HepG2 (cell line): ENCODE measurements at regions not wholly inside any gene's neighbourhood (a gene's known extent, or its start where the extent isn't known, plus 50 kb on each side); places are given as distances from the start of the nearest gene placed in this dataset.

Source experiments
- FLYWCH1 ChIP-seq: sonication (generic); formaldehyde crosslinking; IDR thresholded peaks from 2 replicates; pipeline ENCODE4 v1.8.1; 2023; ENCODE audit warnings: mild to moderate bottlenecking, missing genetic modification reagents
- FOXP4 ChIP-seq: sonication (generic); formaldehyde crosslinking; IDR thresholded peaks from 2 replicates; pipeline ENCODE4 v1.4.0; 2020; ENCODE audit warnings: missing genetic modification reagents
- IRF2 ChIP-seq: IDR thresholded peaks from 2 replicates; pipeline ENCODE4 v1.6.1; 2018; ENCODE audit warnings: missing genetic modification reagents, missing compliant biosample characterization
- MXD3 ChIP-seq: IDR thresholded peaks from 2 replicates; pipeline ENCODE4 v1.6.1; 2016; ENCODE audit warnings: mild to moderate bottlenecking, missing biosample characterization, missing genetic modification reagents
- NFATC3 ChIP-seq: sonication (generic); formaldehyde crosslinking; IDR thresholded peaks from 2 replicates; pipeline ENCODE4 v1.5.1; 2020; ENCODE audit warnings: mild to moderate bottlenecking, missing genetic modification reagents
- PLRG1 ChIP-seq: fragments of 450-650 bp; conservative IDR thresholded peaks from 2 replicates; pipeline ENCODE4 v1.6.1; 2016
- SRSF9 ChIP-seq: fragments of 200-400 bp; formaldehyde crosslinking; IDR thresholded peaks from 2 replicates; pipeline ENCODE4 v1.6.1; 2018; ENCODE audit warnings: borderline replicate concordance, mild to moderate bottlenecking, low read depth, low read length; ENCODE audit not compliant: insufficient read depth, poor library complexity, severe bottlenecking
- ZNF546 ChIP-seq: sonication (generic); formaldehyde crosslinking; conservative IDR thresholded peaks from 2 replicates; pipeline ENCODE4 v1.8.1; 2023; ENCODE audit warnings: mild to moderate bottlenecking, missing genetic modification reagents
- ZNF615 ChIP-seq: sonication (generic); formaldehyde crosslinking; IDR thresholded peaks from 2 replicates; pipeline ENCODE4 v1.5.0; 2020; ENCODE audit warnings: mild to moderate bottlenecking, missing genetic modification reagents, borderline replicate concordance
- ZSCAN12 ChIP-seq: sonication (generic); formaldehyde crosslinking; IDR thresholded peaks from 2 replicates; pipeline ENCODE4 v1.9.0; 2021; ENCODE audit warnings: mild to moderate bottlenecking, missing genetic modification reagents
- TF ChIP-seq, protein P1 (sequence below): sonication (generic); formaldehyde crosslinking; IDR thresholded peaks from 2 replicates; pipeline ENCODE4 v1.4.0; 2020; ENCODE audit warnings: mild to moderate bottlenecking, missing genetic modification reagents
- TF ChIP-seq, protein P2 (sequence below): IDR thresholded peaks from 2 replicates; pipeline ENCODE4 v1.6.1; 2016; ENCODE audit warnings: low read depth, missing genetic modification reagents, missing compliant biosample characterization

DNA sequence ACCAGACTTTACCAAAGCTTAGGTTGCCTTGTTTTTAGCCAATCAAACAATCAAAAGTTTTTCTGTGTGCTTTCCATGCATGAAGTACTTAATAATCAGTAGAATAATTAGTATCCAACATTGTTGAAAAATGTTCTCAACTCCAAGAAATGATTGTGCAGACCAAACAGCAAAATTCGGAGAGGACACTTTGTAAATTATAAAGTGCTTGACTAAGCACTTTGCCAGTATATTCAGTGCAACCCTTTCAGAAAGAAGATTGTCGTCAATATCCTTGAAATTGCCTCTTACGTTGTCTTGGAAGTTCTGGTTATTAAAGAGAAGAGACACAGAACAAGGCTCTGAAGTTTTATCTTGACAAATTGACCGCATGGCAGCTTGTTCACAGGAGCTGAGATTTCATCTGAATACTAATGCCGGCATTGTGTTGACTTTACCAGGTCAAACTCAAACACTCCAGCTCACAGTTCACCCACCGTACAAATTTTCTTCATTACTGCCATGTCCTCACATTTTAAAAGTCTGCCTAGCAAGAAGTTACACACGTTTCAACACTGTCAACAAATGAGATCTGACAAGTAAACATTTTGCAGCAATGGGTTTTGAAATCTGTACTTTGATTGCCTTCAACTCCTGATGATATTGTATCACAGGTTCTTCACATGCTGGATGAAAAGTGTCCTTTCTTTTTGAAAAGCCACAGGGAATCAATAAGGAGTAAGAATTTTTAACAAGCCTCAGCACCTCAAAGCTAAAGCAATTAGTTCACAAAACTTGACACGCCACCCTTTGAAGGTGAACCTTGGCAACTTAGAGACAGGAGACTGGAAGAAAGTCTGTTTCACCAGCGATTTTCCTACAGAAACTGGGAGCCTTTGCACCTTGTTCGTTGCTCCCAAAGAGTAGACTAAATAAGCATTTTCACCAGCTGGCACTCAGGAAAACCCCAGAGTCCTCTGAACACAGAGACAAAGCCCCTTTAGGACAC, 150.9 kb downstream of the RFC3 start (continued):
- TF ChIP-seq, protein P1, sequence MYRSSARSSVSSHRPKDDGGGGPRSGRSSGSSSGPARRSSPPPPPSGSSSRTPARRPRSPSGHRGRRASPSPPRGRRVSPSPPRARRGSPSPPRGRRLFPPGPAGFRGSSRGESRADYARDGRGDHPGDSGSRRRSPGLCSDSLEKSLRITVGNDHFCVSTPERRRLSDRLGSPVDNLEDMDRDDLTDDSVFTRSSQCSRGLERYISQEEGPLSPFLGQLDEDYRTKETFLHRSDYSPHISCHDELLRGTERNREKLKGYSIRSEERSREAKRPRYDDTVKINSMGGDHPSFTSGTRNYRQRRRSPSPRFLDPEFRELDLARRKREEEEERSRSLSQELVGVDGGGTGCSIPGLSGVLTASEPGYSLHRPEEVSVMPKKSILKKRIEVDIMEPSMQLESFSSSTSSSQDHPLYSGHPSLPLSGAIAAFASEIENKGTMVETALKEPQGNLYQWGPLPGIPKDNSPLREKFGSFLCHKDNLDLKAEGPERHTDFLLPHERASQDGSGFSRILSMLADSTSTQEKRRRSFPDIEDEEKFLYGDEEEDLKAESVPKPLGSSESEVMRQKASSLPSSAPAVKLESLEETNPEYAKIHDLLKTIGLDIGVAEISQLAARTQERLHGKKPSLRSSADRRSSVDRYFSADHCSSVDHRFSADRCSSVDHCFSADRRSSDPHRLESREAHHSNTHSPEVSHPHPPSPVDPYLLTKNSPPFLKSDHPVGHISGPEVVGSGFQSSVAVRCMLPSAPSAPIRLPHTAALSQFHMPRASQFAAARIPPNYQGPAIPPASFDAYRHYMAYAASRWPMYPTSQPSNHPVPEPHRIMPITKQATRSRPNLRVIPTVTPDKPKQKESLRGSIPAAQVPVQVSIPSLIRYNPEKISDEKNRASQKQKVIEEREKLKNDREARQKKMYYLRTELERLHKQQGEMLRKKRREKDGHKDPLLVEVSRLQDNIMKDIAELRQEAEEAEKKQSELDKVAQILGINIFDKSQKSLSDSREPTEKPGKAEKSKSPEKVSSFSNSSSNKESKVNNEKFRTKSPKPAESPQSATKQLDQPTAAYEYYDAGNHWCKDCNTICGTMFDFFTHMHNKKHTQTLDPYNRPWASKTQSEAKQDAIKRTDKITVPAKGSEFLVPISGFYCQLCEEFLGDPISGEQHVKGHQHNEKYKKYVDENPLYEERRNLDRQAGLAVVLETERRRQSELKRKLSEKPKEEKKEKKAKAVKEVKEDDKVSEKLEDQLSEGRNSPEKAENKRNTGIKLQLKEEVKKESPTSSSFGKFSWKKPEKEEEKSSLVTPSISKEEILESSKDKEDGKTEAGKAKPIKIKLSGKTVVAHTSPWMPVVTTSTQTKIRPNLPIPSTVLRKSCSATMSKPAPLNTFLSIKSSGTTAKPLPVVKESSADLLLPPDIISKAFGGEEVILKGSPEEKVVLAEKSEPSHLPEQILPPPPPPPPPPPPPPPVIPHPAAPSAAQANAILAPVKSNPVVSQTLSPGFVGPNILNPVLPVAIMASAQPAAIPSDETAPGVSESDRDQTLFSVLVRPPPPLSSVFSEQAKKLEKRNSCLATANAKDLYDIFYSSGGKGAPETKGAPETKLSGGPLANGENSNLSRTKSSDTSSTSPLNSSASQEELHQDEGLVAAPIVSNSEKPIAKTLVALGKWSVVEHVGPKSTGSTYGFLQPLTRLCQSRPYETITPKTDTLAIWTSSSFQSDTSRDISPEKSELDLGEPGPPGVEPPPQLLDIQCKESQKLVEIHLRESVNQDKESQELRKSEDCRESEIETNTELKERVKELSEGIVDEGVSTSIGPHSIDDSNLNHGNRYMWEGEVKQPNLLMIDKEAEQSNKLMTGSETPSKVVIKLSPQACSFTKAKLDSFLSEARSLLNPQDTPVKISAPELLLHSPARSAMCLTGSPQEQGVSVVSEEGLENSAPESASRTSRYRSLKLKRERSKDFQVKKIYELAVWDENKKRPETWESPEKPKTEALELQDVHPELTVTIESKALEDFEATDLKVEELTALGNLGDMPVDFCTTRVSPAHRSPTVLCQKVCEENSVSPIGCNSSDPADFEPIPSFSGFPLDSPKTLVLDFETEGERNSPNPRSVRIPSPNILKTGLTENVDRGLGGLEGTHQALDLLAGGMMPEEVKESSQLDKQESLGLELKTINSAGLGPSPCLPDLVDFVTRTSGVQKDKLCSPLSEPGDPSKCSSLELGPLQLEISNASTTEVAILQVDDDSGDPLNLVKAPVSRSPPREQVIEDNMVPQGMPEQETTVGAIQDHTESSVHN (CRISPR knock-in tag) = no peak
- peak; percentile 85 for TF ChIP-seq IRF2 (CRISPR knock-in tag)
- no peak for TF ChIP-seq ZNF546 (CRISPR knock-in tag)
- no peak for TF ChIP-seq ZNF615 (CRISPR knock-in tag)
- TF ChIP-seq FLYWCH1 (CRISPR knock-in tag) = no peak
- TF ChIP-seq PLRG1 = no peak
- no peak for TF ChIP-seq MXD3
- TF ChIP-seq, protein P2, sequence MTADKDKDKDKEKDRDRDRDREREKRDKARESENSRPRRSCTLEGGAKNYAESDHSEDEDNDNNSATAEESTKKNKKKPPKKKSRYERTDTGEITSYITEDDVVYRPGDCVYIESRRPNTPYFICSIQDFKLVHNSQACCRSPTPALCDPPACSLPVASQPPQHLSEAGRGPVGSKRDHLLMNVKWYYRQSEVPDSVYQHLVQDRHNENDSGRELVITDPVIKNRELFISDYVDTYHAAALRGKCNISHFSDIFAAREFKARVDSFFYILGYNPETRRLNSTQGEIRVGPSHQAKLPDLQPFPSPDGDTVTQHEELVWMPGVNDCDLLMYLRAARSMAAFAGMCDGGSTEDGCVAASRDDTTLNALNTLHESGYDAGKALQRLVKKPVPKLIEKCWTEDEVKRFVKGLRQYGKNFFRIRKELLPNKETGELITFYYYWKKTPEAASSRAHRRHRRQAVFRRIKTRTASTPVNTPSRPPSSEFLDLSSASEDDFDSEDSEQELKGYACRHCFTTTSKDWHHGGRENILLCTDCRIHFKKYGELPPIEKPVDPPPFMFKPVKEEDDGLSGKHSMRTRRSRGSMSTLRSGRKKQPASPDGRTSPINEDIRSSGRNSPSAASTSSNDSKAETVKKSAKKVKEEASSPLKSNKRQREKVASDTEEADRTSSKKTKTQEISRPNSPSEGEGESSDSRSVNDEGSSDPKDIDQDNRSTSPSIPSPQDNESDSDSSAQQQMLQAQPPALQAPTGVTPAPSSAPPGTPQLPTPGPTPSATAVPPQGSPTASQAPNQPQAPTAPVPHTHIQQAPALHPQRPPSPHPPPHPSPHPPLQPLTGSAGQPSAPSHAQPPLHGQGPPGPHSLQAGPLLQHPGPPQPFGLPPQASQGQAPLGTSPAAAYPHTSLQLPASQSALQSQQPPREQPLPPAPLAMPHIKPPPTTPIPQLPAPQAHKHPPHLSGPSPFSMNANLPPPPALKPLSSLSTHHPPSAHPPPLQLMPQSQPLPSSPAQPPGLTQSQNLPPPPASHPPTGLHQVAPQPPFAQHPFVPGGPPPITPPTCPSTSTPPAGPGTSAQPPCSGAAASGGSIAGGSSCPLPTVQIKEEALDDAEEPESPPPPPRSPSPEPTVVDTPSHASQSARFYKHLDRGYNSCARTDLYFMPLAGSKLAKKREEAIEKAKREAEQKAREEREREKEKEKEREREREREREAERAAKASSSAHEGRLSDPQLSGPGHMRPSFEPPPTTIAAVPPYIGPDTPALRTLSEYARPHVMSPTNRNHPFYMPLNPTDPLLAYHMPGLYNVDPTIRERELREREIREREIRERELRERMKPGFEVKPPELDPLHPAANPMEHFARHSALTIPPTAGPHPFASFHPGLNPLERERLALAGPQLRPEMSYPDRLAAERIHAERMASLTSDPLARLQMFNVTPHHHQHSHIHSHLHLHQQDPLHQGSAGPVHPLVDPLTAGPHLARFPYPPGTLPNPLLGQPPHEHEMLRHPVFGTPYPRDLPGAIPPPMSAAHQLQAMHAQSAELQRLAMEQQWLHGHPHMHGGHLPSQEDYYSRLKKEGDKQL = peak; percentile 91
- TF ChIP-seq SRSF9 = no peak
- TF ChIP-seq NFATC3 (CRISPR knock-in tag) = no peak
- TF ChIP-seq FOXP4 (CRISPR knock-in tag) = peak; percentile 98
- 0 out of 2 replicates have a peak, but pooled peaks have one; percentile 9 for TF ChIP-seq ZSCAN12 (CRISPR knock-in tag)
